ENCODE measurements at regions not wholly inside any gene's neighbourhood (a gene's known extent, or its start where the extent isn't known, plus 50 kb on each side); places are given as distances from the start of the nearest gene placed in this dataset.

DNA sequence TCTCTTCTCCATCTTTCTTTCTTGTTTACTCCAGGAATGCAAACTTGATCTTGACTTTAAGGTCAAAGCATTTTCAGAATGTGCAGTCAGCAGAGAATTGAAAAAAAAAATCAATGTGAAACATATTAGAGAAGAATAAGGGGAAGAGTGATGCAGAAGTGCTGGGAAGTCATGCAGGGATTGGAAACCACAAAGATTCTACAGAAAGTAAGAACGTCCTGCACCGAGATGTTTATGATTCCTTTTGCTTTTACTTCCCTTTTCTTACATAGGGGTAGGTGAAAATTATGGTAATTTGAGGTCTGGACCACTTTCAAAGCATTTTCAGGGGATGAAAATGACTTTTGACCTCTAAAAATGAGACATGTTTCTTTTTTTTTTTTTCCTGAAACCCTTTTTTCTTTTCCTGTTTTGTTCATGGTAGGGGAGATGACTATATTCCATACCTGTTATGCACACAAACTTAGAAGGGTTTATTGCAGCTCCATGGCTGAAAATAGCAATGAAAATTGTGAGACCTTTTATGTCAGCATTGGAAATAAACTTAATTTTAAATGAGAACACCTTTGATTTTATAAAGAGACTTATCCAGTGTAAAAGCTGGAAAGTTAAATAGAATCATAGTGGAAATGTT is 623.5 kb upstream of the TBL1XR1 start:
- TF ChIP-seq, protein P1, sequence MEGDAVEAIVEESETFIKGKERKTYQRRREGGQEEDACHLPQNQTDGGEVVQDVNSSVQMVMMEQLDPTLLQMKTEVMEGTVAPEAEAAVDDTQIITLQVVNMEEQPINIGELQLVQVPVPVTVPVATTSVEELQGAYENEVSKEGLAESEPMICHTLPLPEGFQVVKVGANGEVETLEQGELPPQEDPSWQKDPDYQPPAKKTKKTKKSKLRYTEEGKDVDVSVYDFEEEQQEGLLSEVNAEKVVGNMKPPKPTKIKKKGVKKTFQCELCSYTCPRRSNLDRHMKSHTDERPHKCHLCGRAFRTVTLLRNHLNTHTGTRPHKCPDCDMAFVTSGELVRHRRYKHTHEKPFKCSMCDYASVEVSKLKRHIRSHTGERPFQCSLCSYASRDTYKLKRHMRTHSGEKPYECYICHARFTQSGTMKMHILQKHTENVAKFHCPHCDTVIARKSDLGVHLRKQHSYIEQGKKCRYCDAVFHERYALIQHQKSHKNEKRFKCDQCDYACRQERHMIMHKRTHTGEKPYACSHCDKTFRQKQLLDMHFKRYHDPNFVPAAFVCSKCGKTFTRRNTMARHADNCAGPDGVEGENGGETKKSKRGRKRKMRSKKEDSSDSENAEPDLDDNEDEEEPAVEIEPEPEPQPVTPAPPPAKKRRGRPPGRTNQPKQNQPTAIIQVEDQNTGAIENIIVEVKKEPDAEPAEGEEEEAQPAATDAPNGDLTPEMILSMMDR (conservative IDR thresholded peaks at IDR 0.05): no peak
- no peak for TF ChIP-seq EZH2 (IDR thresholded peaks at IDR 0.05; ENCODE audit: low read depth)

Data from PC-9 (cell line).